HCT116 (cell line): ENCODE measurements at regions not wholly inside any gene's neighbourhood (a gene's known extent, or its start where the extent isn't known, plus 50 kb on each side); places are given as distances from the start of the nearest gene placed in this dataset.

Source experiments
- ATAC-seq: fragments of 200-7000 bp; cut with Tn5 transposase; 2 replicates; pipeline ENCODE4 v1.9.1; 2020; ENCODE audit warnings: mild to moderate bottlenecking, moderate library complexity
- BruUV-seq: library from RNA; stranded (reverse); fragments of 400-500 nt; replicated peaks from 2 replicates; lab custom pipeline; 2021; lab: Mats Ljungman, UMichigan
- CTCF ChIA-PET: fragments of 300-600 bp; sonication (Branson Sonifier 250); formaldehyde crosslinking; loops from one replicate; lab custom pipeline; 2021; ENCODE audit warnings: antibody characterized with exemption; lab: Charles Lee
- POLR2A ChIA-PET: fragments of 300-600, 350-600 bp; sonication (Branson Sonifier 250); formaldehyde crosslinking; loops from one replicate; lab custom pipeline; 2021; ENCODE audit warnings: antibody characterized with exemption; lab: Charles Lee
- RAD21 ChIA-PET, 2 experiments: fragments of 300-600 bp; sonication (Branson Sonifier 250); formaldehyde crosslinking; loops; one replicate each; lab custom pipeline; 2023; ENCODE audit warnings: low total read pairs in 2 of 2; ENCODE audit not compliant: uncharacterized antibody in 2 of 2, unreplicated experiment in 2 of 2, low non-redundant PET in 1 of 2; lab: Charles Lee
- DNase-seq: peaks from one replicate; pipeline ENCODE4 v3.0.0-alpha.2; 2010; ENCODE audit warnings: low read depth, low spot score
- H2AFZ ChIP-seq: fragments of 200-600 bp; shearing (Covaris generic), sonication (generic); 2 replicates; pipeline ENCODE4 v1.6.1; 2017; ENCODE audit warnings: low read depth, mixed run types, mixed read lengths, antibody characterized with exemption, low read length; ENCODE audit not compliant: poor library complexity, severe bottlenecking
- H3K27ac ChIP-seq: 2 replicates; pipeline ENCODE4 v1.5.1; 2012; ENCODE audit warnings: low read depth, low read length
- H3K27me3 ChIP-seq: fragments of 200-600 bp; sonication (generic); 2 replicates; pipeline ENCODE4 v1.6.1; 2016; ENCODE audit warnings: mixed run types, low read length, mixed read lengths; ENCODE audit not compliant: insufficient read depth
- H3K36me3 ChIP-seq, 2 experiments: fragments of 200-500 bp in 1 of 2; fragments of 200-600 bp in 1 of 2; sonication (Bioruptor generic) in 1 of 2; sonication (generic) in 1 of 2; 2 replicates each; pipeline versions ENCODE4 v1.5.1 to v1.6.1; 2014 to 2016; ENCODE audit warnings: low read length in 2 of 2, inconsistent platforms in 1 of 2, mixed read lengths in 1 of 2, mixed run types in 1 of 2; ENCODE audit not compliant: insufficient read depth in 2 of 2, control insufficient read depth in 1 of 2
- H3K4me1 ChIP-seq, 2 experiments: fragments of 200-600 bp in 1 of 2; sonication (generic) in 1 of 2; 2 replicates each; pipeline versions ENCODE4 v1.5.1 to v1.6.1; 2012 to 2017; ENCODE audit warnings: low read length in 2 of 2, inconsistent platforms in 1 of 2, mild to moderate bottlenecking in 1 of 2, mixed read lengths in 1 of 2, mixed run types in 1 of 2, moderate library complexity in 1 of 2; ENCODE audit not compliant: insufficient read depth in 2 of 2, control insufficient read depth in 1 of 2
- H3K4me2 ChIP-seq: fragments of 200-600 bp; sonication (generic); 2 replicates; pipeline ENCODE4 v1.6.1; 2017; ENCODE audit warnings: mixed run types, low read length, mixed read lengths
- H3K4me3 ChIP-seq, 2 experiments: fragments of 200-600 bp in 1 of 2; sonication (generic) in 1 of 2; replicated peaks in 1 of 2; 2 replicates each; pipeline ENCODE4 v1.5.1; 2011 to 2016; ENCODE audit warnings: low read length in 2 of 2, control low read depth in 1 of 2, low read depth in 1 of 2, mild to moderate bottlenecking in 1 of 2, mixed read lengths in 1 of 2, mixed run types in 1 of 2
- H3K79me2 ChIP-seq: fragments of 200-600 bp; sonication (generic); 2 replicates; pipeline ENCODE4 v1.6.1; 2017; ENCODE audit warnings: mild to moderate bottlenecking, mixed run types, low read length, moderate library complexity, mixed read lengths; ENCODE audit not compliant: insufficient read depth
- H3K9ac ChIP-seq: fragments of 200-600 bp; sonication (generic); 2 replicates; pipeline ENCODE4 v1.6.1; 2016; ENCODE audit warnings: low read length, mixed read lengths
- H3K9me2 ChIP-seq: fragments of 200-600 bp; sonication (generic), shearing (Covaris generic); 2 replicates; pipeline ENCODE4 v1.6.1; 2017; ENCODE audit warnings: mixed run types, mild to moderate bottlenecking, moderate library complexity; ENCODE audit not compliant: insufficient read depth
- H3K9me3 ChIP-seq, 2 experiments: fragments of 200-500 bp in 1 of 2; fragments of 200-600 bp in 1 of 2; sonication (Bioruptor generic) in 1 of 2; sonication (generic) in 1 of 2; 2 replicates each; pipeline ENCODE4 v1.6.1; 2014 to 2017; ENCODE audit warnings: low read length in 2 of 2, mixed read lengths in 2 of 2, inconsistent platforms in 1 of 2, low read depth in 1 of 2, mild to moderate bottlenecking in 1 of 2, mixed run types in 1 of 2, moderate library complexity in 1 of 2; ENCODE audit not compliant: control insufficient read depth in 1 of 2, insufficient read depth in 1 of 2
- H4K20me1 ChIP-seq: fragments of 200-600 bp; sonication (generic), shearing (Covaris generic); 2 replicates; pipeline ENCODE4 v1.6.1; 2017; ENCODE audit warnings: mixed run types, mild to moderate bottlenecking, moderate library complexity; ENCODE audit not compliant: insufficient read depth
- CBX3 ChIP-seq: IDR thresholded peaks from 2 replicates; pipeline ENCODE4 v1.6.1; 2012; ENCODE audit warnings: low read depth
- CEBPB ChIP-seq: IDR thresholded peaks from 2 replicates; pipeline ENCODE4 v1.6.1; 2012; ENCODE audit warnings: low read depth
- CTCF ChIP-seq, 3 experiments: fragments of 200-600 bp in 1 of 3; sonication (generic) in 1 of 3; IDR thresholded peaks in 2 of 3; conservative IDR thresholded peaks in 1 of 3; 2 replicates each; pipeline ENCODE4 v1.5.1; 2012 to 2017; ENCODE audit warnings: low read depth in 2 of 3, low read length in 2 of 3, antibody characterized with exemption in 1 of 3, borderline replicate concordance in 1 of 3, control low read depth in 1 of 3, mild to moderate bottlenecking in 1 of 3, mixed read lengths in 1 of 3, mixed run types in 1 of 3, moderate library complexity in 1 of 3; ENCODE audit not compliant: insufficient read depth in 1 of 3
- EGR1 ChIP-seq: IDR thresholded peaks from 2 replicates; pipeline ENCODE4 v1.6.1; 2012; ENCODE audit warnings: low read depth
- ELF1 ChIP-seq: IDR thresholded peaks from 2 replicates; pipeline ENCODE4 v1.6.1; 2012; ENCODE audit warnings: low read depth, borderline replicate concordance
- RAD21 ChIP-seq: IDR thresholded peaks from 2 replicates; pipeline ENCODE4 v1.6.1; 2012; ENCODE audit warnings: low read depth, mild to moderate bottlenecking
- YY1 ChIP-seq: IDR thresholded peaks from 2 replicates; pipeline ENCODE4 v1.6.1; 2011; ENCODE audit warnings: low read length, low read depth, moderate library complexity, mild to moderate bottlenecking; ENCODE audit not compliant: insufficient replicate concordance; ENCODE audit errors: extremely low read depth
- ZBTB33 ChIP-seq: IDR thresholded peaks from 2 replicates; pipeline ENCODE4 v1.6.1; 2011; ENCODE audit warnings: mild to moderate bottlenecking, low read length, moderate library complexity; ENCODE audit not compliant: insufficient replicate concordance; ENCODE audit errors: extremely low read depth
- ZFX ChIP-seq: fragments of 450-650 bp; IDR thresholded peaks from 2 replicates; pipeline ENCODE4 v1.6.1; 2017
- intact Hi-C: fragments of 100-400 bp; cut with micrococcal nuclease; formaldehyde crosslinking; loops from 2 replicates; pipeline ENCODE4 v1.10.0; 2022

GRCh38 chr5:128905568-128906110 is 59.6 kb upstream of the SLC27A6 start:
- Histone ChIP-seq H3K9me2 (no peaks in the 10 kb centered on the region), H4K20me1 (no peaks in the 10 kb centered on the region), H2AFZ (peak overlapping the region; percentile 36), H3K9me3 (no peaks in the 10 kb centered on the region), H3K27ac (no peak overlapping the region), H3K36me3 (no peaks in the 10 kb centered on the region), H3K9ac (no peak overlapping the region), H3K79me2 (no peaks in the 10 kb centered on the region), H3K4me3 (no peak overlapping the region), H3K4me2 (no peak overlapping the region), H3K4me1 (no peaks in the 10 kb centered on the region; a peak in 1 of 4 replicates), H3K27me3 (no peaks in the 10 kb centered on the region)
- ChIA-PET CTCF (interaction anchor here (0.7 to 2.5 kb wide), 17 partner anchors 8 to 1148 kb away, joined by 3 to 14 read pairs (median 4); partner anchors contain the start of gene ISOC1), RAD21 (interaction anchor here in 1 of 2 experiments (1.4 kb wide), 1 partner anchor 862 kb away, joined by 3 read pairs; no protein-coding TSS in a partner anchor), POLR2A (interaction anchor here (1.0 kb wide), 1 partner anchor 189 kb away, joined by 4 read pairs; the partner anchor contains the start of gene ISOC1)
- BruUV-seq = no TSS peak
- intact Hi-C loops = loop anchor here (1.0 to 2.0 kb wide), 4 partner anchors 148 to 863 kb away; no protein-coding TSS in a partner anchor
- peak; percentile 61 for DNase-seq
- ATAC-seq = peak; percentile 97
- TF ChIP-seq ZFX = no peak
- TF ChIP-seq CTCF (IDR thresholded peaks at IDR 0.05 in 2 of 3, conservative IDR thresholded peaks at IDR 0.05 in 1 of 3; ENCODE audit: borderline replicate concordance in 1 of 3, insufficient read depth in 1 of 3, low read depth in 2 of 3, low read length in 2 of 3) = peak; percentile 62 to 81 (median 76)
- TF ChIP-seq ELF1 = no peak
- TF ChIP-seq YY1 = no peak
- no peak for TF ChIP-seq ZBTB33
- TF ChIP-seq EGR1 = no peak
- TF ChIP-seq CBX3 = no peak
- no peak for TF ChIP-seq CEBPB
- TF ChIP-seq RAD21 = peak; percentile 88
